ENCODE measurements at regions not wholly inside any gene's neighbourhood (a gene's known extent, or its start where the extent isn't known, plus 50 kb on each side); places are given as distances from the start of the nearest gene placed in this dataset.

DNA sequence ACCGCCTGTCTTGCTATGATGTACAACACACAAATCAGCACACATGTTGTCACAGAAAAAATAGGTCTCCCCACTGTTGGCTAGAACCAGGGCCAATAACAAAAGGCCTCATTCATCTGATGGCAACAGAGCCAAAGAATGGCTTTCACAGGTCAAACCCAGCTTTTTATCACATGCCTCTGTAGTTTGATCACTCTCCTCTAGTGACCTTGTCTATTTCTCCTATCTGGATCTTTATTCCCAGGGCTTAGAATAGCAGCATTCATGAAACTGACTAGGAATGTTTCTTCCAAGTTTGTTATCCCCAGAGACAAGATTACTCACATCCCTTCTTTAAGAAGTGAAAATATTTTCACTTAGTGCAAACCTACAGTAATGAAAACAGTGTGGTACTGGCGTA lies 285.8 kb upstream of the GYPC start:
- intact Hi-C loops (cut with DNase I, micrococcal nuclease) = no loop called here
- DNase-seq = no peak
- no peak for ATAC-seq

- ATAC-seq = no peak
- no peak for DNase-seq
- intact Hi-C loops (cut with DNase I, micrococcal nuclease) = no loop called here
Observed at GRCh38 chr2:126372406-126372805, 283.6 kb upstream of the GYPC start.

- DNase-seq = no peak
- ATAC-seq = no peak
- intact Hi-C loops (cut with DNase I, micrococcal nuclease) = no loop called here
Observed at GRCh38 chr2:126378176-126378575, 277.8 kb upstream of the GYPC start.

GRCh38 chr2:126381091-126381490 lies 274.9 kb upstream of the GYPC start:
- ATAC-seq = no peak
- no peak for DNase-seq
- intact Hi-C loops (cut with DNase I, micrococcal nuclease) = no loop called here

DNA sequence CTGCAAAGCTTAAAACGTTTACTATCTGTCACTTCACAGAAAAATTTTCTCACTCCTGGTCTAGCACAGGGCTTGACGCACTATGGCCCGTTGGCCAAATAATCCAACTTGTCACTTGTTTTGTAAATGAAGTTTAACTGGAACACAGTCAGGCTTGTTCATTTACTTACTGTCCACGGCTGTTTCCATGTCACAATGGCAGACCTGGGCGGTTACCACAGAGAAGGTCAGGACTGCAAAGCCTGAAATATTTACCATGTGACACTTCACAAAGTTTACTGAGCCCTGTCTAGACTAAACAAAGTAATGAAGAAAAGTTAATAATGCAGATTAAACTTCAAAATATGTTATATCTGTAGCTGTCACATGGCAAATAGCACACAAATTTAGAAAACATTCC lies 273.0 kb upstream of the GYPC start:
- no peak for ATAC-seq
- intact Hi-C loops (cut with DNase I, micrococcal nuclease) = no loop called here
- no peak for DNase-seq

GRCh38 chr2:126383800-126384199 lies 272.2 kb upstream of the GYPC start:
- DNase-seq (no peak), ATAC-seq (no peak)
- intact Hi-C loops (cut with DNase I, micrococcal nuclease) = no loop called here

DNA sequence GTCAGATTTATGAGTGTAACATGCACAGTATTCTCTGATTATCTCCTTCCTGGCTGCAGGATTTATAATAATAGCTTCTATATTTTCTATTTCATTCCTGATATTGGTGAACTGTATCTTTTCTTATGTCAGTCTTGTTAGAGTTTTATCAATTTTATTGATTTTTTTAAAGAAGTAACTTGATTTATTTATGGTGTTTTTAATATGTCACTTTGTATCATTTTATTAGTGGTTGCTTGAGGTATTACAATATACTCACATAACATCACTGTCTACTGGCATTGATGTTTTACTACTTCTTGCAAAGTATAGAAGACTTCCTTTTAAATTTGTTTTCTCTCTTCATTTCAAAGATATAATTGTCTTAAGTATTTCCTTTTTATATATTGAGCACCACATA lies 270.5 kb upstream of the GYPC start:
- no peak for ATAC-seq
- DNase-seq = no peak
- intact Hi-C loops (cut with DNase I, micrococcal nuclease) = no loop called here

DNA sequence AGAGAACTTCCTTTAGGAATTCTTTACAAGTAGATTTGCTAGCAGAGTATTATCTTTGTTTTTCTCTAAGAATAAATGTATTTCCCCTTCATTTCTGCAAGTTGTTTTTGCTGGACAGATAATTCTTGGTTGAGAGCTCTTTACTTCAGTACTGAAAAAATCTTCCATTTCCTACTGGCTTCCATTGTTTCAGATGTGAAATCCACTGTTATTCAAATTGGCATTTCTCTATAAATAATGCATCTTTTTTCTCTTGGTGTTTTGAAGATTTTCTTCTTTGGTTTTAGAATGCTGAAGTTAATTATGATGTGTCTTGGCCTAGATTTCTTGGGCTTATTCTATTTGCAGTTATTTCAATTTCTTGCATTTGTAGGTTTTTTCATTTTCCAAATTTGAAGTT lies 270.0 kb upstream of the GYPC start:
- DNase-seq (no peak), ATAC-seq (no peak)
- intact Hi-C loops (cut with DNase I, micrococcal nuclease) = no loop called here

GRCh38 chr2:126389446-126389845 lies 266.5 kb upstream of the GYPC start:
- intact Hi-C loops (cut with DNase I, micrococcal nuclease) = no loop called here
- no peak for DNase-seq
- no peak for ATAC-seq

GRCh38 chr2:126392889-126393288 lies 263.1 kb upstream of the GYPC start:
- ATAC-seq (no peak), DNase-seq (no peak)
- intact Hi-C loops (cut with DNase I, micrococcal nuclease) = no loop called here

GRCh38 chr2:126399001-126399400 lies 257.0 kb upstream of the GYPC start:
- ATAC-seq (no peak), DNase-seq (no peak)
- intact Hi-C loops (cut with DNase I, micrococcal nuclease) = no loop called here

- no peak for ATAC-seq
- intact Hi-C loops (cut with DNase I, micrococcal nuclease) = no loop called here
- no peak for DNase-seq
Observed at GRCh38 chr2:126403039-126403628, 252.8 kb upstream of the GYPC start.

DNA sequence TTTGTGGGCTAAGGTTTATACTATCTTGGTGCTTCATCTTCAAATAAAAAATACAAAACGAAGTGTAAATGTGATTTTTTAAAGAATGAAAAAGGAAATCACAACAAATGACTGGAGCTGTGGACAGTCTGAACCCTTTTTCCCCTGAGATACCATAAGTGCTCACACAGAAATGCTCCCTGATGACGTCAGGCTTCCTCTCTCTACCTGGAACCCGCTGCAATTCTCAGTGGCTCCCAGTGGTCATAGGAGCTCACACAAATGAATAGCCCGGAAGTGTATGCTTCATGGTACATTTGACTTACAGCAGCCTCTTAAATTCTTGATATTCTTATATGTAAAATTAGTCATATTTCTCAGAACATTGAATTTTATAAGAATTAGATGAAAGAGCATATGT lies 249.7 kb upstream of the GYPC start:
- DNase-seq (no peak), ATAC-seq (no peak)
- intact Hi-C loops (cut with DNase I, micrococcal nuclease) = no loop called here

- ATAC-seq = no peak
- DNase-seq = no peak
- intact Hi-C loops (cut with DNase I, micrococcal nuclease) = no loop called here
Observed at GRCh38 chr2:126408671-126409070, 247.3 kb upstream of the GYPC start.

DNA sequence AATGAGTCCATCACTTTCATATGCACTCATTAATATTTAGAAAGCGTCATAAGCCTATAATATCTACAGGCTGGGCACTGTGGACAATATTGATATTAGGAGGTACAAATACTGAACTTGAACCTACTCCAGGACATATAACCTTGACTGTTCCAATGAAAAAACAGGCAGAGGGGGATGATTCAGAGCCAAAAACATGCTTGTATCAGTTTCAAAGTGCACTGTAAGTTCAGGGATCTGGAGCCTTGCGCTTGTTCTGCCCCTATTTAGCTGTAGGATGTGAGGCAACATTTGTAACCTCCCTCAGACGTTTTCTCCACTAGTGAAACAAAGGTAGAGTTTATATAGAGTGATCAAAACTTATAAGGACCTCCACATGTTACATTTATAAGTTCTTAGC lies 246.1 kb upstream of the GYPC start:
- no peak for ATAC-seq
- intact Hi-C loops (cut with DNase I, micrococcal nuclease) = no loop called here
- DNase-seq = no peak

DNA sequence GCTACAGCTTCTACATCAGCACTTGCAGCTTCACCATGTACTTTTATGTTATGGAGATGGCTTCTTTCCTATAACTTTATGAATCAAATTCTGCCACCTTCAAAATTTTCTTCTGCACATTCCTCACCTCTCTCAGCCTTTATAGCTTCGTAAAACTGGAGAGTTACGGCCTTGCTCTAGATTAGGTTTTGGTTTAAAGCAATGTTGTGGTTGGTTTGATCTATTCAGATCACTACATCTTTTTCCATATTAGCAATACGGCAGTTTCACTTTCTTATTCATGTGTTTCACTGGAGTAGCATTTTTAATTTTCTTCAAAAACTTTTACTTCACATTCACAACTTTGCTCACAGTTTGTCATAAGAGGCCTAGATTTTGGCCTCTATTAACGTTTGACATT lies 242.9 kb upstream of the GYPC start:
- ATAC-seq (no peak), DNase-seq (no peak)
- intact Hi-C loops (cut with DNase I, micrococcal nuclease) = no loop called here

GRCh38 chr2:126419403-126419802 lies 236.6 kb upstream of the GYPC start:
- DNase-seq (no peak), ATAC-seq (no peak)
- intact Hi-C loops (cut with DNase I, micrococcal nuclease) = no loop called here

DNA sequence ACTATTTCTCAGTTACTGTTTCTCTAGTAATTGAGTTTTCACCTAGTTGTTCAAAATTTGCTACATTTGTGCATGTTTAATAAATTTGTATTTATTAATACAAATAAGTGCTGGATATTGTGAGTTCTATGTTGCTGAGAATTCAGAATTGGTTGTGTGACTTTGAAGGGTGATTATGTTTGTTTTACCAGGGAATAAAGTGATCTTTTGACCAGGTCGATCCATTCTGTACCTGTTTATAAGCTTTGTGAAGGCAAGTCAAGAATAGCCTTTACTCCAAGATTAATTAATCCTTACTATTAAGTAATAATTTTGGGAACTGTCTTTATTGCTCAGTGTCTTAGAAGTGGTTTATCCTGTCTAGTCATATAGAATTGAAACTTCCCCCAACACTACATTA lies 230.0 kb upstream of the GYPC start:
- intact Hi-C loops (cut with DNase I, micrococcal nuclease) = no loop called here
- no peak for DNase-seq
- ATAC-seq = no peak

GRCh38 chr2:126429103-126429502 lies 226.9 kb upstream of the GYPC start:
- DNase-seq = no peak
- intact Hi-C loops (cut with DNase I, micrococcal nuclease) = no loop called here
- ATAC-seq = no peak

GRCh38 chr2:126431136-126431535 lies 224.8 kb upstream of the GYPC start:
- intact Hi-C loops (cut with DNase I, micrococcal nuclease) = no loop called here
- ATAC-seq (no peak), DNase-seq (no peak)

DNA sequence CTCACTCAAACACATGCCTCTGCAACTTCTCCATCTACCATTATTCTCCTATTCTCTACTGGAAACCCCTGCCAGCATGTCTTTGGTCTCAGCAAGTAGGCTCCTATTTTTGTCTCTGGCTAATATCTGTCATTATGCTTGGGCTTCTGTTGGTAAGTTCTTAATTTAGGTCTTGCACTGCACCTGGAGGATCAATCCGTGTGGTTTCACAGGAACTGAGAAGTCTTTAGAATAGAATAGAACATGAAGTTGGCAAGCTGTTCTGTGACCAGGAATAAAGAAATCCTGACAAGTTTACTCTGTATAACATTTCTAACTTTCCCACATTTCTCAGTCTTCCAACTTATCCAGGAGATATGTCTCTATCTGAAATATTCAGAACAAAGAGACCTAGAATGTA lies 219.5 kb upstream of the GYPC start:
- no peak for DNase-seq
- intact Hi-C loops (cut with DNase I, micrococcal nuclease) = no loop called here
- ATAC-seq = no peak

GRCh38 chr2:126437016-126437415 lies 218.9 kb upstream of the GYPC start:
- intact Hi-C loops (cut with DNase I, micrococcal nuclease) = no loop called here

More at GRCh38 chr2:126437016-126437415, 218.9 kb upstream of the GYPC start:
- no peak for ATAC-seq
- DNase-seq = no peak
